Gastroesophageal sphincter (tissue), 4 donors: ENCODE measurements at regions not wholly inside any gene's neighbourhood (a gene's known extent, or its start where the extent isn't known, plus 50 kb on each side); places are given as distances from the start of the nearest gene placed in this dataset.

Experiments used
- ATAC-seq: fragments of 150-250 bp; one replicate; pipeline ENCODE4 v1.9.1; 2016; ENCODE audit warnings: mild to moderate bottlenecking, moderate library complexity
- H3K27ac ChIP-seq, 4 donors: fragments of 200-600 bp; sonication (generic) in 3 of 4; 1 replicate in 3 of 4; 2 replicates in 1 of 4; pipeline ENCODE4 v1.5.1; 2016 to 2019
- H3K27me3 ChIP-seq: fragments of 200-600 bp; sonication (generic); one replicate; pipeline ENCODE4 v1.5.1; 2019
- H3K36me3 ChIP-seq, 2 donors: fragments of 200-600 bp; sonication (generic); one replicate each; pipeline ENCODE4 v1.5.1; 2019; ENCODE audit warnings: control low read depth in 1 of 2
- H3K4me1 ChIP-seq, 3 donors: fragments of 200-600 bp; sonication (generic); 1 replicate in 2 of 3; 2 replicates in 1 of 3; pipeline ENCODE4 v1.5.1; 2016 to 2019; ENCODE audit warnings: control low read depth in 2 of 3
- H3K4me3 ChIP-seq, 2 donors: fragments of 200-600 bp; sonication (generic); one replicate each; pipeline ENCODE4 v1.5.1; 2019; ENCODE audit warnings: mild to moderate bottlenecking in 1 of 2, moderate library complexity in 1 of 2
- H3K9me3 ChIP-seq, 3 donors: fragments of 200-600 bp; sonication (generic); one replicate each; pipeline ENCODE4 v1.5.1; 2017 to 2019; ENCODE audit warnings: control low read depth in 2 of 3
- EP300 ChIP-seq: sonication (generic); formaldehyde crosslinking; IDR thresholded peaks from one replicate; pipeline ENCODE4 v1.6.1; 2017; ENCODE audit warnings: antibody characterized with exemption, mild to moderate bottlenecking
- POLR2A ChIP-seq, 2 donors: fragments of 450-650 bp; IDR thresholded peaks; one replicate each; pipeline ENCODE4 v1.6.1; 2017; ENCODE audit warnings: antibody characterized with exemption in 2 of 2, mild to moderate bottlenecking in 2 of 2, moderate library complexity in 1 of 2
- POLR2AphosphoS5 ChIP-seq: sonication (generic); formaldehyde crosslinking; IDR thresholded peaks from one replicate; pipeline ENCODE4 v1.6.1; 2017; ENCODE audit warnings: antibody characterized with exemption
- WGBS, 2 donors: methylation state at CpG; one replicate each; pipeline ENCODE4 v1.1.5; 2018; ENCODE audit warnings: low coverage in 1 of 2; 5-methylcytosine and 5-hydroxymethylcytosine counted together
- TF ChIP-seq, protein P1 (sequence below), 4 experiments: fragments of 200-600 bp in 2 of 4; fragments of 450-650 bp in 2 of 4; sonication (generic) in 1 of 4; IDR thresholded peaks; one replicate each; pipeline ENCODE4 v1.5.1; 2017 to 2019; ENCODE audit warnings: antibody characterized with exemption in 4 of 4, mild to moderate bottlenecking in 2 of 4, moderate library complexity in 2 of 4

DNA sequence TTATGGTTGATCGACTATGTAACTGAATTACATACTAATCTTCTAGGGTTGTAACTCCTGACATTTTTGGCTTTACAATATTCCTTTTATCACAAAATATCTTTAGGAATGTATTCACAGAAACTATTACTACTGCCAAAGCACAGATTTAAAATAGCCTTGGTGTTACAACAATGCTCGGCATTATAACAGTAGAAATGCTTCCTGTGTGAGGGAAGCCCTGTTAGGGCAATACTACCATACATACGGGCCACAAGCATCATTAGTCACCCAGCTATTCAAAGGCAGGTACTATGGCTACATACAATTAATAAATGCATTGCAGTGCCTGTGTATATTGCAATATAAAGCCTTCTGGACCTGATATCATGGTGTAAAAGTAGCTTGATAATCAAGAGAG, 517.8 kb downstream of the C12orf50 start:
- H3K27me3 ChIP-seq: no peaks in the 10 kb centered on the region
- no peaks in the 10 kb centered on the region for H3K9me3 ChIP-seq
- ATAC-seq: no peak
- no peaks in the 10 kb centered on the region for H3K36me3 ChIP-seq
- no peaks in the 10 kb centered on the region for H3K4me1 ChIP-seq
- no peak overlapping the region for H3K27ac ChIP-seq
- no peak overlapping the region for H3K4me3 ChIP-seq
- TF ChIP-seq EP300: no peak
- TF ChIP-seq, protein P1, sequence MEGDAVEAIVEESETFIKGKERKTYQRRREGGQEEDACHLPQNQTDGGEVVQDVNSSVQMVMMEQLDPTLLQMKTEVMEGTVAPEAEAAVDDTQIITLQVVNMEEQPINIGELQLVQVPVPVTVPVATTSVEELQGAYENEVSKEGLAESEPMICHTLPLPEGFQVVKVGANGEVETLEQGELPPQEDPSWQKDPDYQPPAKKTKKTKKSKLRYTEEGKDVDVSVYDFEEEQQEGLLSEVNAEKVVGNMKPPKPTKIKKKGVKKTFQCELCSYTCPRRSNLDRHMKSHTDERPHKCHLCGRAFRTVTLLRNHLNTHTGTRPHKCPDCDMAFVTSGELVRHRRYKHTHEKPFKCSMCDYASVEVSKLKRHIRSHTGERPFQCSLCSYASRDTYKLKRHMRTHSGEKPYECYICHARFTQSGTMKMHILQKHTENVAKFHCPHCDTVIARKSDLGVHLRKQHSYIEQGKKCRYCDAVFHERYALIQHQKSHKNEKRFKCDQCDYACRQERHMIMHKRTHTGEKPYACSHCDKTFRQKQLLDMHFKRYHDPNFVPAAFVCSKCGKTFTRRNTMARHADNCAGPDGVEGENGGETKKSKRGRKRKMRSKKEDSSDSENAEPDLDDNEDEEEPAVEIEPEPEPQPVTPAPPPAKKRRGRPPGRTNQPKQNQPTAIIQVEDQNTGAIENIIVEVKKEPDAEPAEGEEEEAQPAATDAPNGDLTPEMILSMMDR (IDR thresholded peaks at IDR 0.05): no peak
- 42 to 50% methylated on average over 3 of the region's 3 CpGs for WGBS, 2 donors

DNA sequence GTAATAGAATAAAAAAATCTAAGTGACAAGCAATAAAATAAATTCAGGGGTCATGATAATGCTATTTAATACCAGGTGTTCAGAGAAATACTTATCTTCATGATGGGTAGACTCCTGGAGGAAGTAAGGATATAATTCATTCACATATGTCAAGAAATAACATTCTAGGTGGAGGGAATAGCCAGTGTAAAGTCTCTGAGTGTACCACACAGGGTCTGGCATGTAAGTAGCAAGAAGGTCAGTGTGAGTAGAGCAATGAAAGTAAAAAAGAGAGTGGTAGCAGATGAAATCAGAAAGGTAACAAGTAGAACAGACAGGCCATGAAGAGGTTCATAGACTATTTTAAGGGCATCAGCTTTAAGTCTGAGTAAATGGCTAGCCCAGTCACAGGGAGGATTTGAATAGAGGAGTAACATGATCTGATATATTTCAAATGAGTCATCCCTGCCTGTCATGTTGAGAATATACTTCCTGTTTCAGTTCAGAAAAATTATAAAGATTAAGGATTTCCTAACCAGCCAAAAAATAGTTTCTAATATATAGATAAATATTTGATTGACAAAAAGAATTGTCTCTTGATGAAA, 519.9 kb downstream of the C12orf50 start:
- TF ChIP-seq EP300: no peak
- no peak for TF ChIP-seq POLR2AphosphoS5
- TF ChIP-seq, protein P1 (IDR thresholded peaks at IDR 0.05): no peak
- TF ChIP-seq POLR2A (IDR thresholded peaks at IDR 0.05): no peak
- no peak overlapping the region for H3K27ac ChIP-seq
- ATAC-seq: no peak
- no peaks in the 10 kb centered on the region for H3K36me3 ChIP-seq
- no peaks in the 10 kb centered on the region for H3K4me1 ChIP-seq
- no peaks in the 10 kb centered on the region for H3K27me3 ChIP-seq
- H3K9me3 ChIP-seq: no peaks in the 10 kb centered on the region
- H3K4me3 ChIP-seq: no peak overlapping the region

DNA sequence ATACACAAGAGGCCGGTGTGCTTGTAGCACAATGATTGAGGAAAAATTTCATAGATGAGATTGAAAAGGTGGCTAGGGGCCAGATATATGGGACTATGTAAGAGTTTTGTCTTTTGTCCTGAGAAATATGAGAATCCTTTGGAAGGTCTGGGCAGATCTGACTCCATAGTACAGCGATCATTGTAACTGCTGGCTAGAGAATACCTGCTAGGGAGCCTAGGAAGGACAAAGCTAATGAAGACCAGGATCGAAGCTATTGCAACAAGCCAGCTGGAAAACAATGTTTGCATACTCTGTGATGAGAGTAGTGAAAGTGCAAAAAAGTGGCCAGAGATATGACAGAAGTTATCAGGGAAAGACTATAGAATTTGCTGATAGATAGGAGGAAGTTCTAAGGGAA, 537.6 kb downstream of the C12orf50 start:
- H3K4me3 ChIP-seq: no peak overlapping the region
- TF ChIP-seq, protein P1 (IDR thresholded peaks at IDR 0.05): no peak
- TF ChIP-seq POLR2A (IDR thresholded peaks at IDR 0.05) (no peak), POLR2AphosphoS5 (no peak), EP300 (no peak)
- 89 to 94% methylated on average over 3 of the region's 3 CpGs for WGBS, 2 donors
- no peaks in the 10 kb centered on the region for H3K27me3 ChIP-seq
- H3K4me1 ChIP-seq: no peaks in the 10 kb centered on the region
- no peak for ATAC-seq
- H3K36me3 ChIP-seq: no peaks in the 10 kb centered on the region
- H3K9me3 ChIP-seq: no peaks in the 10 kb centered on the region
- H3K27ac ChIP-seq: no peak overlapping the region

DNA sequence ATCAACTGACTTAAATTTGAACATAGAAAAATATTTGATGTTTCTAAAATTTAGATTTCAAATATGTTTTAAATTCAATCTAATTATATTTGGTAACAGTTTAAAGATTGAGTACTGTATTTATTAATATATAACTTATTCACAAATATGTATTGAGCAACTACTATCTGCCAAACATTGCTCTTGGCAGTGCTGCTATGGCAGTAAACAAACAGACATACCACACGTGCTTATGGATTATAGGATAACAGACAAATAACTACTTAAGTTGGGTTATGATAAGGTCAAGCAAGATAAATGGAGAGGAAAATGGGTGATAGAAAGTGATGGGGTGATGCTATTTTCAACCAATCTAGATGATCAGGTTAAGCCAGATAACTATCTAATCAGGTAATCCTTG, 538.1 kb downstream of the C12orf50 start:
- WGBS, 2 donors: 27 to 45% methylated on average over 1 of the region's 1 CpG
- ATAC-seq: no peak
- no peaks in the 10 kb centered on the region for H3K4me1 ChIP-seq
- no peaks in the 10 kb centered on the region for H3K36me3 ChIP-seq
- H3K27me3 ChIP-seq: no peaks in the 10 kb centered on the region
- H3K27ac ChIP-seq: no peak overlapping the region
- no peak for TF ChIP-seq EP300
- no peak for TF ChIP-seq POLR2AphosphoS5
- TF ChIP-seq POLR2A (IDR thresholded peaks at IDR 0.05): no peak
- TF ChIP-seq, protein P1 (IDR thresholded peaks at IDR 0.05): no peak
- H3K4me3 ChIP-seq: no peak overlapping the region
- no peaks in the 10 kb centered on the region for H3K9me3 ChIP-seq

DNA sequence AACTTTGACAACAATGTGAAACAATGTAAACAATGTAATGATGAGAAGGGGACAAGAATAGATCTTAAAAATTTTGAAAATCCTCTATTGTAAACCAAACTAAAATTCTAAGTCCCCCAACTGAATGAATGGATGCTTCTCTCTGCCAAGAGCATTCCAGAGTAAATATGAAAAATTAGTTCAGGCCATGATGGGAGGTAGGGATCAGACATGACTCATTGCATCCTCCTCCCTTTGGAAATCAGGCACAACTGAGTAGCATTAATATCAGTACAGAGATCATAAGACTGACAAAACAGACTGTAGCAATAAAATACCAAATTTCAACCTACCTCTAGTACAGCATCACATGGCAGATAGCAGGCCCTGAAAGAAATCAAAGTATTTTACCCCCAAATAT, 559.9 kb downstream of the C12orf50 start:
- Histone ChIP-seq H3K9me3 (no peaks in the 10 kb centered on the region), H3K36me3 (no peaks in the 10 kb centered on the region), H3K4me3 (no peak overlapping the region), H3K27ac (no peak overlapping the region), H3K27me3 (no peaks in the 10 kb centered on the region), H3K4me1 (no peaks in the 10 kb centered on the region)
- TF ChIP-seq POLR2A (IDR thresholded peaks at IDR 0.05) (no peak), POLR2AphosphoS5 (no peak), EP300 (no peak)
- TF ChIP-seq, protein P1 (IDR thresholded peaks at IDR 0.05): no peak
- ATAC-seq: no peak
